ENCODE measurements at regions not wholly inside any gene's neighbourhood (a gene's known extent, or its start where the extent isn't known, plus 50 kb on each side); places are given as distances from the start of the nearest gene placed in this dataset.
"Not testable (repeated sequence)": the region's sequence is repeated elsewhere in the genome, so short reads cannot be mapped to it uniquely, and the experiment has no call there.

- TF ChIP-seq CTCF, POLR2A, POLR2AphosphoS5 (IDR thresholded peaks at IDR 0.05): not testable (repeated sequence)
Observed at GRCh38 chr20:30297878-30298595, 959.4 kb upstream of the DEFB115 start.
